GM12891 (cell line): ENCODE measurements at regions not wholly inside any gene's neighbourhood (a gene's known extent, or its start where the extent isn't known, plus 50 kb on each side); places are given as distances from the start of the nearest gene placed in this dataset.

Experiments used
- POLR2A ChIP-seq: IDR thresholded peaks from 2 replicates; pipeline ENCODE4 v1.6.1; 2011; ENCODE audit warnings: low read depth, low read length, control low read depth
- POLR2AphosphoS5 ChIP-seq: IDR thresholded peaks from 2 replicates; pipeline ENCODE4 v1.6.1; 2011; ENCODE audit warnings: low read depth, low read length, control low read depth
- SPI1 ChIP-seq: IDR thresholded peaks from 2 replicates; pipeline ENCODE4 v1.6.1; 2011; ENCODE audit warnings: low read depth, low read length, control low read depth
- TAF1 ChIP-seq: IDR thresholded peaks from 2 replicates; pipeline ENCODE4 v1.6.1; 2011; ENCODE audit warnings: low read depth, low read length, control low read depth

GRCh38 chr5:61670941-61671340 lies 338.9 kb downstream of the ZSWIM6 start:
- TF ChIP-seq POLR2A = no peak
- no peak for TF ChIP-seq POLR2AphosphoS5
- no peak for TF ChIP-seq SPI1
- TF ChIP-seq TAF1 = no peak
